ENCODE measurements at regions not wholly inside any gene's neighbourhood (a gene's known extent, or its start where the extent isn't known, plus 50 kb on each side); places are given as distances from the start of the nearest gene placed in this dataset.

DNA sequence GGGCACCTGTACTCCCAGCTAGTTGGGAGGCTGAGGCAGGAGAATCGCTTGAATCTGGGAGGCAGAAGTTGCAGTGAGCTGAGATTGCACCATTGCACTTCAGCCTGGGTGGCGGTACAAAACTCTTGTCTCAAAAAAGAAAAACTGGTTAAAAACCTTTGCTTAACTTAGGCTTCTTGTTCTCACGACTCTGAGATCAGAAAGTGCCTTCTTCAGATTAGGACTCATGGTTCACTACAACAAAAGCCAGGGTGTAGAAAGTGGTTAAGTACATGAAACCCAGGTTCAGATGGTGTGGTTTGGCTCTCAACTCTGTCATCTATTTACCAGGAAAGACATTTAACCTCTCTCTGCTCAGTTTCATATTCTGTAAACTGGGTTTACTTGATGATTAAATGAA is 168.4 kb downstream of the TUSC7 start:
- DNase-seq (no peak), ATAC-seq (no peak)
- Histone ChIP-seq H3K4me3 (no peak overlapping the region), H3K36me3 (no peaks in the 10 kb centered on the region), H3K27ac (no peak overlapping the region), H3K9me3 (no peaks in the 10 kb centered on the region), H3K27me3 (no peaks in the 10 kb centered on the region), H3K4me1 (no peaks in the 10 kb centered on the region)
- intact Hi-C loops (cut with DNase I): no loop called here
- WGBS (ENCODE audit: insufficient coverage, low coverage, low lambda C conversion rate, missing lambda C conversion rate): 63% methylated on average over 3 of the region's 3 CpGs
- TF ChIP-seq CTCF (IDR thresholded peaks at IDR 0.05): no peak
- no peak for TF ChIP-seq POLR2A (IDR thresholded peaks at IDR 0.05)

GRCh38 chr3:116886202-116886893 is 176.8 kb downstream of the TUSC7 start:
- ATAC-seq (peak in 1 of 4 donors; percentile 34), DNase-seq (no peak)
- no peak overlapping the region for H3K4me3 ChIP-seq
- 40% methylated on average over 4 of the region's 4 CpGs for WGBS (ENCODE audit: insufficient coverage, low coverage, low lambda C conversion rate, missing lambda C conversion rate)
- intact Hi-C loops (cut with DNase I): no loop called here
- no peak overlapping the region for H3K27ac ChIP-seq
- H3K9me3 ChIP-seq: no peaks in the 10 kb centered on the region
- no peak for TF ChIP-seq CTCF (IDR thresholded peaks at IDR 0.05)
- no peak for TF ChIP-seq POLR2A (IDR thresholded peaks at IDR 0.05)
- H3K4me1 ChIP-seq: no peaks in the 10 kb centered on the region
- H3K36me3 ChIP-seq: no peaks in the 10 kb centered on the region
- H3K27me3 ChIP-seq: no peaks in the 10 kb centered on the region

GRCh38 chr3:116896116-116896515 is 186.5 kb downstream of the TUSC7 start:
- H3K27ac ChIP-seq: no peak overlapping the region
- intact Hi-C loops (cut with DNase I): no loop called here
- no peaks in the 10 kb centered on the region for H3K36me3 ChIP-seq
- DNase-seq (no peak), ATAC-seq (no peak)
- H3K27me3 ChIP-seq: no peaks in the 10 kb centered on the region
- no peak overlapping the region for H3K4me3 ChIP-seq
- no peaks in the 10 kb centered on the region for H3K9me3 ChIP-seq
- TF ChIP-seq POLR2A (IDR thresholded peaks at IDR 0.05) (no peak), CTCF (IDR thresholded peaks at IDR 0.05) (no peak)
- WGBS (ENCODE audit: insufficient coverage, low coverage, low lambda C conversion rate, missing lambda C conversion rate): 54% methylated on average over 2 of the region's 2 CpGs
- no peaks in the 10 kb centered on the region for H3K4me1 ChIP-seq

GRCh38 chr3:116897382-116897781 is 187.8 kb downstream of the TUSC7 start:
- H3K27ac ChIP-seq: no peak overlapping the region
- no peak for TF ChIP-seq POLR2A (IDR thresholded peaks at IDR 0.05)
- no peak for TF ChIP-seq CTCF (IDR thresholded peaks at IDR 0.05)
- 33% methylated on average over 3 of the region's 3 CpGs for WGBS (ENCODE audit: insufficient coverage, low coverage, low lambda C conversion rate, missing lambda C conversion rate)
- no peaks in the 10 kb centered on the region for H3K9me3 ChIP-seq
- DNase-seq (no peak), ATAC-seq (no peak)
- H3K27me3 ChIP-seq: no peaks in the 10 kb centered on the region
- H3K4me1 ChIP-seq: no peaks in the 10 kb centered on the region
- H3K36me3 ChIP-seq: no peaks in the 10 kb centered on the region
- intact Hi-C loops (cut with DNase I): no loop called here
- H3K4me3 ChIP-seq: no peak overlapping the region

GRCh38 chr3:116899253-116899652 is 189.7 kb downstream of the TUSC7 start:
- ATAC-seq (no peak), DNase-seq (no peak)
- Histone ChIP-seq H3K4me3 (no peak overlapping the region), H3K36me3 (no peaks in the 10 kb centered on the region), H3K9me3 (no peaks in the 10 kb centered on the region), H3K4me1 (no peaks in the 10 kb centered on the region), H3K27me3 (no peaks in the 10 kb centered on the region), H3K27ac (no peak overlapping the region)
- TF ChIP-seq POLR2A (IDR thresholded peaks at IDR 0.05) (no peak), CTCF (IDR thresholded peaks at IDR 0.05) (no peak)
- 21% methylated on average over 4 of the region's 4 CpGs for WGBS (ENCODE audit: insufficient coverage, low coverage, low lambda C conversion rate, missing lambda C conversion rate)
- intact Hi-C loops (cut with DNase I): no loop called here

Measured in right lobe of liver (tissue), 6 donors.